ENCODE measurements at regions not wholly inside any gene's neighbourhood (a gene's known extent, or its start where the extent isn't known, plus 50 kb on each side); places are given as distances from the start of the nearest gene placed in this dataset.

DNA sequence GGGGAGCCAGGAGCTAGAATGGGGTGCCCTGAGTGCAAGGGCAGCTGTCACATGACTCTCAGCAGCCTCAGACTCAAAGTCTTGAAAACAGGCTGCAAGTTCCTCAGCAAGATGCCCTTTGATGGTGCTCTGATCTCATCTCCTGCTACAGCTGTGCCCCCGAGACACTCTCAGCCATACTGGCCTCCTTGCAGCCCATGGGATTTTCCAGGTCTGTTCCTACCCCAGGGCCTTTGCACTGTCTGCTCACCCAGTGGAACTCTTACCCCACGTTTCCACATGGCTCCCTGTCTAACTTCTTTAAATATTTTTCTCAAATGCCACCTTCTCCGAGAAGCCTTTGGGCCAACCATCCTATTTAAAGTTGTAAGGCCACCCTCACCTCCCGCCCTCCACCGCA lies 146.9 kb downstream of the C16orf95 start:
- DNase-seq (ENCODE audit: low read depth, low spot score) = no peak

GRCh38 chr16:87171723-87172122 lies 145.5 kb downstream of the C16orf95 start:
- no peak for DNase-seq (ENCODE audit: low read depth, low spot score)

DNA sequence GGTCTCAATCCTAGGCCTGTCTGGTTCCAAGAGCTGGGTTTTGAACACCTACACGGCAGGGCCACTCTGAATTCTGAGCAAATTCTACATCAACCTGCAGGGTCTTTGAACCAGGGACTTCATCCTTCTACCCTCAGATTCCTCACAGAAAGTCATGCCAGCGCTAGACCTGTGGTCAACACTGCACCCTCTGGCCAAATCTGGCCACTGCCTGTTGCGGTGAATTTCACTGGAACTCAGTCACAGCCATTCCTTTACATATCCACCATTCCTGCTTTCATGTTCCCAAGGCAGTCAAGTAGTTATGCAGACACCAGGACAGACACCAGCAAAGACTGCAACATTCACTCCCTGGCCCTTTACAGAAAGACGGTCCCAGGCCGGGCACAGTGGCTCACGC lies 144.6 kb downstream of the C16orf95 start:
- no peak for DNase-seq (ENCODE audit: low read depth, low spot score)

DNA sequence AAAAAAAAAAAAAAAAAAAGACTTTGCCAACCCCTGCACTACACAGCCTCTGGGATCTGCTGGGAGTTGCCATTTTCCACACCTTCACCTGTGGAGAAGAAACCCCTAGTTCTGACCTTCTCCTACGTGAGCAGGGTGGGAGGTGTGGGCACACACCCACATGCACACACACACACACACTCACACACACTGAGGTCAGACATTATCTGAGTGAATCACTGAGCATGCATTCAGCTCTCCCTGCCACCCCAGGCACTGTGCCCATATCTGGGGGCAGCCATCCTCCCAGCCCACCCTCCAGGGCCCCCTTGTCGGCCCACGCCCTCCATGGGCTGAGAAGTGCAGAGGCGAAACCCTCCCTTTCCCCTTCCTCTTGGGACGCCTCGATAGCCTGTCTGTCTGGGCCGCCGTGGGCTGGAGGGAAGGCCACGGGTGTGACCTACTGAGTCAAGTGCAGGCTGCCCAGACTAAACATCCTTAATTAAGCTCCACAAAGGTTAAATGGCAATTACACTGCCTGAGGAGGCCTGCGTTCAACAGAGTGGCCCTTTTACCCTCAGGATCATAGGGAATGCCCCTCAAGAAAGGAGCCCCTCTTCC lies 143.8 kb downstream of the C16orf95 start:
- DNase-seq (ENCODE audit: low read depth, low spot score) = no peak

GRCh38 chr16:87174061-87174460 lies 143.1 kb downstream of the C16orf95 start:
- DNase-seq (ENCODE audit: low read depth, low spot score) = no peak

- no peak for DNase-seq (ENCODE audit: low read depth, low spot score)
Observed at GRCh38 chr16:87176735-87177134, 140.5 kb downstream of the C16orf95 start.

- no peak for DNase-seq (ENCODE audit: low read depth, low spot score)
Observed at GRCh38 chr16:87177673-87178072, 139.5 kb downstream of the C16orf95 start.

DNA sequence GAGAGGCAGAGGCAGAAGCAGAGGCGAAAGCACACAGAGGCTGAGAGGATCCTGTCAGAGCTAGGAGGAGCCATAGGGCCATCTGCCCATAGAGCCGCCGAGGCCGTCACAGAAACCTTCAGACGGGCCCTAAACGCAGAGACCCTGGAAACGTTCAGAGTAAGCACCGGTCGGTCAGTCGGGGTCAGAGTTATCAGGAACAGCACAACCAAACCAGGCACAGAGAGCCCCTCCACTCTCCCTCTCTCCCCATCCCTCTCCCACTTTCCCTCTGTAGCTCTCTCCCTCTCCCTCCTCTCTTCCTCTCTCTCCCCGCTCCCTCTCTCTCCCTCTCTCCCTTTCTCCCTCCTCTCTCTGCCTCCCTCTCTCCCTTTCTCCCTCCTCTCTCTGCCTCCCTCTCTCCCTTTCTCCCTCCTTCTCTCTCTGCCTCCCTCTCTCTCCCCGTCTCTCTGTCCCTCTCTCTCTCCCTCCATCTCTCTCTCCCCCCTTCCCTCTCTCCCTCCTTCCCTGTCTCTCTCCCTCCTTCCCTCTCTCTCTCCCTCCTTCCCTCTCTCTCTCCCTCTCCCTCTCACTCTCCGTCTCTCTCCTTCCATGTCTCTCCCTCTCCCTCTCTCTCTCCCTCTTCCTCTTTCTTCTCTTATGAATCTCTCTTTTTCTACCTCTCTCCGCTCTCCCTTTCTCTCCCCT lies 138.9 kb downstream of the C16orf95 start:
- DNase-seq (ENCODE audit: low read depth, low spot score) = no peak

DNA sequence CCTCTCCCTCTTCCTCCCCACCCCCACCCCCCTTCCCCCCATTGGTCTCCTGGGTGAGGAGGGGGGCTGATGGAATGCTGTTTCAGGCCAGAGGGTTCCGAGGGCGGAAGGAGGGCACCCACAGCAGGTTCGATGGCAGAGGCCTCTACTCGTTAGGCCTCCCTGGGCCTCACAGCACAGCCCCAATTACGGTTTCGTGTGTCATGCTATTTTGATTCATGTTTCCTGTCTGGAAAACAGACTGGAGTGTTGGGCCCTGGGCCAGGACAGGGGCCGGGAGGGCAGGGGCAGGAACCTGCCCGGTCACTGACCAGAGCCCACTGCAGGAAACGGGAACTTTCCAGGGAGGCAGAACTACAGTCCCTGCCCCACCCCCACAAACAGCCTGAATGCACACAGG lies 138.2 kb downstream of the C16orf95 start:
- DNase-seq (ENCODE audit: low read depth, low spot score) = no peak

GRCh38 chr16:87180069-87180468 lies 137.1 kb downstream of the C16orf95 start:
- DNase-seq (ENCODE audit: low read depth, low spot score) = no peak

DNA sequence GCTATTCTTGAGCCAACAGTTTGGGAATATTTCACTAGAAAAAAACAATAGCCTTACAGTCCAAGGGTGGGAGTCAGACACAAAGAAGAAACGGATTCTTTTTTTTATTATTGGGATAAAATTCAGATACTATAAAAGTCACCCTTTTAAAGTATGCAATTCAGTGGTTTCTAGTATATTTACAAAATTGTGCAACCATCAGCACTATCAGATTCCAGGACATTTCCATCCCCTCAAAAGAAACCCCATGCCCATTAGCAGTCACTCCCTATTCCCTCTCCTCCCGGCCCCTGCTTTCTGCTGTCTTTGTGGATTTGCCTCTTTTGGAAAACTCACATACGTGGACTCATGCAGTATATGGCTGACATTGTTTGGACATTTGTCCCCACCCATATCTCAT lies 134.4 kb downstream of the C16orf95 start:
- no peak for DNase-seq (ENCODE audit: low read depth, low spot score)

DNA sequence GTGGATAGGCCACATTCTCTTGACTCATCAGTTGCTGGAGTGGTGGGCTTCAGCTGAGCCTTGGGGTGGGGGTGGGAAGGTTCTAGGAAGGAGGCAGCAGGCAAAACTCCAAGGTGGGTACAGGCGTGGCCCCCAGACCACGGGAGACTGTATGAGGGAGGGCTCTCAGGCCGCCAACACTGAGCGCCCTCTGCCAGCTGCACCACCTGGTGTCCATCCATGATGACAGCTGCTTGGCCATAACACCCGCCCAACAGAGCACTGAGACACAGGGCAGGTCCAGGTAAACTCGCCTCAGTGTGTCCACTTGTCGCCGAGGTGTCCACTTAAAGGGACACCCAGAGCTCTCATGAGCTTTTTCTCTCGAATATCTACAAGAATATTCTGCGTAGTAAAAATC lies 133.5 kb downstream of the C16orf95 start:
- DNase-seq (ENCODE audit: low read depth, low spot score) = no peak

DNA sequence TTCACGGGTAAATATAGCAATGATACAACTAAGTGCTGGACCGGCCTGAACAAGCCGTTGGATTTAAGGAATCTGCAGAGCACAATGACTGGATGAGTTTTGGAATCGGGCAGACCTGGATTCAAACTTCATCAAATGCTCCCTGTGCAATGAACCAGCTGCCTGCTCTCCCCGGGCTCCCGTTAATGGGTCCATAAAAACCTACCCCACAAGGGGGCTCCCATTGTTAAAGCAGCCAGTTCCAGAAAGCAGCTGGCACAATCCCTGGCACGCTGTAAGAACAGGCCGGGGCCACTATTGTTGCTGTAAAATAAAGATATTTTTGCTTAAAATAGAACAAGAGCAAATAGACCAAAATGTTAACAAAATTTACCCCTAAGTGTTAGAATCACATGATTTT lies 131.9 kb downstream of the C16orf95 start:
- no peak for DNase-seq (ENCODE audit: low read depth, low spot score)

DNA sequence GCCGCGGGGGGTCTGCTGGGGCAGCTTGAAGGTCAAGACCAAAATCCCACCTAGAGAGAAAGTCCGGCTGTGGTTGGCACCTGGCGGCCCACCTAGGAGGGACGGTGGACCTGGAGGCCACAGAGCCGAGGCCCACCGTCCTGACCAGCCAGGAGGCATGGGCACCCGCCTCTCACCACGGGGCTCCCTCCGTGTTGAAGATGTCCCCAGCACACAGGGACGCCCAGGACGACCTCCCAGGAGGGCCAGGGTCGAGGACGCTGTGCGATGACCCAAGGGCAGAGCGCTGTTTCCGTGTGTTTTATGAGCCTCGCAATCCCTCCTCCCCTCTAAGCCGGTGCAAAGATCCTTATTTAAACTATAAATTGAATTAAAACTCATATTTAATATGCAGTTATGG lies 131.2 kb downstream of the C16orf95 start:
- DNase-seq (ENCODE audit: low read depth, low spot score) = no peak

DNA sequence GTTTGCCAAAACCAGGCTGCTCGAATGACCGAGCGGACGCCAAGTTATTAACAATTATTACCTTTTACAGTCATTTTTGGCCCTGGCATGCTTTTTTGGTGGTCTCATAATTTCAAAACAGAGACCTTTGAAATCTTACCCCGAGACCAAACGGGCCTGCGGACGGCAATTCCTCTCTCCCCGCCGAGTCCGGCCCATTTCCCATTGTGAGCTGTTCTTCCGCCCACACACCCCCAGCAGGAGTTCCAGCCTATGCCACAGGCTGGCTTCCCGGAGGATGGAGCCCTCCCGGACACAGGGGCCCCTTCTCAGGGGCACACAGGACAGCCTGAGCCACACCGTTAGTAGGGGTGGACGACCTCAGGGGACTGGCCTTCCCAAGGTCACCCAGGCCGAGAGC lies 130.7 kb downstream of the C16orf95 start:
- no peak for DNase-seq (ENCODE audit: low read depth, low spot score)

- no peak for DNase-seq (ENCODE audit: low read depth, low spot score)
Observed at GRCh38 chr16:87186876-87187533, 130.2 kb downstream of the C16orf95 start.

GRCh38 chr16:87188104-87188503 lies 129.1 kb downstream of the C16orf95 start:
- no peak for DNase-seq (ENCODE audit: low read depth, low spot score)

- DNase-seq (ENCODE audit: low read depth, low spot score) = no peak
Observed at GRCh38 chr16:87189426-87189825, 127.8 kb downstream of the C16orf95 start.

DNA sequence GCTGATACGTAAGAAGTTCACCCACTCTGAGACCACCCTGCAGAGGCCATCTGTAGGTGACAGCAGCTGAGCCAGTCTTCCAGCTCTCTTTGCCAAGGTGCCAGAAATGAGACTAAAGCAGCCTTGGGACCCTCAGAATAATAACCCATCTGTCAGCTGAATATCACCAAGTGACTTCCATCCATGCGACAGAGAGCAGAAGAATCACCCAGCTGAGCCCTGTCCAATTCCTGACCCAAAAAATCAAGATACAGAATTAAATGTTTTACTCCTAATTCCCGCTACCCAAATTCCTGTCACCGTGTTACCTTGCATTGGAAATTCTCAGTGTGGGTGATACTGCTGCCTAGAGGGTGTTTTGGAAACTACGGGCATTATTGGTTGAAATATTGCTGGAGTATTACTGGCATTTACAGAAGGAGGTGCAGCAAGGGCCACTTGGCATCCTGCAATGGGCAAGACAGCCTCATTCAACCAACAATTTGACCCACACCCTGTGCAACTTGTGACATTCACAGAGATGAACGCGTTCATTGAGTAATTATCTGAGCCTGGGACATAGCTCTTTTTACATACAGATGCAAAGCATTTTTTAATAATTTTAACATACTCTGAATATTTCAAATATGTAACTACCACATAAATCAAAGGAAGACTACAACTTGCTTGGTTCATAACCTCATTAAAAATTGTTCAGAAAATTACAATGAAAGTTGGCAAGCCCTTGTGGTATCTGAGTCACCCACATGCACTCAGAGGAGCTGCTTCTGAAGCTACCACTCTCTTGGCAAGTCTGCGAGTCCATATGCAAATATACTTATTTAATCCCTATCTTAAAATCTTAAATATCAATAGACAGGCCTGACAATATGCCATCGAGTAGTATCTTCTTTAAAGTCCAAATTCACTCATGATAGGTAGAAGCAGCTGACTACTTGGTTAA lies 126.6 kb downstream of the C16orf95 start:
- DNase-seq (ENCODE audit: low read depth, low spot score) = no peak

- no peak for DNase-seq (ENCODE audit: low read depth, low spot score)
Observed at GRCh38 chr16:87192452-87193073, 124.6 kb downstream of the C16orf95 start.

DNA sequence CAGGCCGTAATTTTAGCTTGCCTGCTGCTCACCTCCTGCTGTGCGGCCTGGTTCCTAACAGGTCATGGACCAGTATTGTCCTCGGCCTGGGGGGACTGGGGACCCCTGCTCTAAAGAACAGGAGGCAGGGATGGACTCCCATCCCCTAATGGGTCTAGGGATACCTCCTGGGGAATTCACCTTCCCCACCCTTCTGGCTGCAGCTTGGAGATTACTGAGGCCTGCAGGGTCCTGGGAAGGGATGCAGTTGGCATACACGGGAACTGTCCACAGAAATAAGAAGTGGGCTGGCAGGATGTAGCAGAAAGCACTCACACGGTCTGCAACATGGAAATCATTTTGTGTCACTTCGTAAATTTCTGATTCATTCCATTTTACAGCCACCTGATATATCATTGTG lies 123.0 kb downstream of the C16orf95 start:
- DNase-seq (ENCODE audit: low read depth, low spot score) = no peak

GRCh38 chr16:87195161-87195560 lies 122.0 kb downstream of the C16orf95 start:
- DNase-seq (ENCODE audit: low read depth, low spot score) = no peak
